SU-DHL-6 (cell line): ENCODE measurements at regions not wholly inside any gene's neighbourhood (a gene's known extent, or its start where the extent isn't known, plus 50 kb on each side); places are given as distances from the start of the nearest gene placed in this dataset.

Source experiments
- EZH2phosphoT487 ChIP-seq: fragments of 200-600 bp; sonication (generic), shearing (Covaris generic); conservative IDR thresholded peaks from 2 replicates; pipeline ENCODE4 v1.6.1; 2018; ENCODE audit warnings: mild to moderate bottlenecking, antibody characterized with exemption, low read length, moderate library complexity, mixed read lengths
- TF ChIP-seq, protein P1 (sequence below): fragments of 200-600 bp; sonication (generic); IDR thresholded peaks from one replicate; pipeline ENCODE4 v1.5.1; 2017; ENCODE audit warnings: antibody characterized with exemption, mild to moderate bottlenecking, low read length, moderate library complexity; ENCODE audit not compliant: insufficient read depth, poor library complexity, severe bottlenecking

DNA sequence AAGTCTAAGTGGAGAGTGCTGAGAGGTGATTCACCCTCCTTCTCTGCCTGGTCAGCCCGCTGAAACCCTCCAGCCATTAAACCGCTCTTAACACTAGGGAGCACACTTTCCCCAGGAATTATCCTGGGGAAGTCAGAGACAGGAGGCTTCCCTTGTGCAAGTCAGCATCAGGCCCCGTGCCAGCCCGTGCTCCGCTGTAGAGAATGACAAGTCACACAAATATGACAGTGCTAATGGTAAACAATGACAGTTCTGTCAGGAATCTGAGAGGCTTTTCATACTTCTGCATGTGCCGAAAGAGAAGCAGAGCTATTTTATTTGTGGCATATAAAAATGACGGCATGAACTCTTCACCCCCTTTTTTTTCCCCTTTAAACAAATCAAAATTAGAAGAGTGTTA lies 816.9 kb upstream of the SLC10A2 start:
- TF ChIP-seq EZH2phosphoT487: no peak
- TF ChIP-seq, protein P1, sequence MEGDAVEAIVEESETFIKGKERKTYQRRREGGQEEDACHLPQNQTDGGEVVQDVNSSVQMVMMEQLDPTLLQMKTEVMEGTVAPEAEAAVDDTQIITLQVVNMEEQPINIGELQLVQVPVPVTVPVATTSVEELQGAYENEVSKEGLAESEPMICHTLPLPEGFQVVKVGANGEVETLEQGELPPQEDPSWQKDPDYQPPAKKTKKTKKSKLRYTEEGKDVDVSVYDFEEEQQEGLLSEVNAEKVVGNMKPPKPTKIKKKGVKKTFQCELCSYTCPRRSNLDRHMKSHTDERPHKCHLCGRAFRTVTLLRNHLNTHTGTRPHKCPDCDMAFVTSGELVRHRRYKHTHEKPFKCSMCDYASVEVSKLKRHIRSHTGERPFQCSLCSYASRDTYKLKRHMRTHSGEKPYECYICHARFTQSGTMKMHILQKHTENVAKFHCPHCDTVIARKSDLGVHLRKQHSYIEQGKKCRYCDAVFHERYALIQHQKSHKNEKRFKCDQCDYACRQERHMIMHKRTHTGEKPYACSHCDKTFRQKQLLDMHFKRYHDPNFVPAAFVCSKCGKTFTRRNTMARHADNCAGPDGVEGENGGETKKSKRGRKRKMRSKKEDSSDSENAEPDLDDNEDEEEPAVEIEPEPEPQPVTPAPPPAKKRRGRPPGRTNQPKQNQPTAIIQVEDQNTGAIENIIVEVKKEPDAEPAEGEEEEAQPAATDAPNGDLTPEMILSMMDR: no peak
